ENCODE measurements at regions not wholly inside any gene's neighbourhood (a gene's known extent, or its start where the extent isn't known, plus 50 kb on each side); places are given as distances from the start of the nearest gene placed in this dataset.

- TF ChIP-seq CTCF (IDR thresholded peaks at IDR 0.05) (no peak), POLR2A (IDR thresholded peaks at IDR 0.05) (no peak)
Observed at GRCh38 chr12:83250866-83251265, 564.2 kb downstream of the TMTC2 start.

Data from sigmoid colon (tissue), 3 donors.